ENCODE measurements at regions not wholly inside any gene's neighbourhood (a gene's known extent, or its start where the extent isn't known, plus 50 kb on each side); places are given as distances from the start of the nearest gene placed in this dataset.
A peak's percentile ranks its signal among the peaks of the same experiment; 100 is the strongest.

DNA sequence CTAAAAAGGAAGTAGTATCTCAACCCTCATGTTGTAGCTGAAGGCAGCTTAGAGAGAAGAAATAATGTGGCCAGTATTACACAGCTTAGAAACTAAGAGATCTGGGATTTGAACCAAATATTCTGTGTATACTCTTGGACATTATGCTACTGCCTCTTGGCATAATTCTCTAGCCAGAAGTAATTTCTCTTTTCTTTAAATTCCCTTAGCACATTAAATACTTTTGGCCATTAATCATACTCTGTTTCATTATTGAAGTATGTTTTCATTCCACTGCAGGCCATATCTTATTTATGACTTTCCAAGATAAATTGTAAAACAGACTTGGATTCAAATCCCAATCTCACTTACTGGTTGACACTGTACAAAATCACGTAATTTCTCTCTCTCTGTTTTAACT is 181.3 kb upstream of the SPAG17 start:
- peak; percentile 40 for DNase-seq (ENCODE audit: low read depth)

DNA sequence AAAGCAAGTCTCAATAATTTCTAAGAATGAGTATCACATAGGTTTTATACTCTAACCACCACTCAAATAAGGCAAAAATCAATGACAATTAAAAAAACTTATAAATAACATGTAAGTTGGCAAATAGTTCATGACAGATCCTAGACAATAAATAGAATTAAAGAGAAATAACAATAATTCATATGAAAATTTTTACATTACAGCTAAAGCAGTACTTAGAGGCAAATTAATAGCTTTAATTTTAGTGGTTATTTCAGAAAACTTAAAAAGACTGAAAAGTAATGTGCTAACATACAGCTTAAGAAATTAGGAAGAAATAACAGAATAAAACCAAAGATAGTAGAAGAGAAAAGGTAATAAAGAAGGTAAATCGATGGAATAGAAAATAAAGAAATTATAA is 179.9 kb upstream of the SPAG17 start:
- no peak for DNase-seq (ENCODE audit: low read depth)
- TF ChIP-seq, protein P1, sequence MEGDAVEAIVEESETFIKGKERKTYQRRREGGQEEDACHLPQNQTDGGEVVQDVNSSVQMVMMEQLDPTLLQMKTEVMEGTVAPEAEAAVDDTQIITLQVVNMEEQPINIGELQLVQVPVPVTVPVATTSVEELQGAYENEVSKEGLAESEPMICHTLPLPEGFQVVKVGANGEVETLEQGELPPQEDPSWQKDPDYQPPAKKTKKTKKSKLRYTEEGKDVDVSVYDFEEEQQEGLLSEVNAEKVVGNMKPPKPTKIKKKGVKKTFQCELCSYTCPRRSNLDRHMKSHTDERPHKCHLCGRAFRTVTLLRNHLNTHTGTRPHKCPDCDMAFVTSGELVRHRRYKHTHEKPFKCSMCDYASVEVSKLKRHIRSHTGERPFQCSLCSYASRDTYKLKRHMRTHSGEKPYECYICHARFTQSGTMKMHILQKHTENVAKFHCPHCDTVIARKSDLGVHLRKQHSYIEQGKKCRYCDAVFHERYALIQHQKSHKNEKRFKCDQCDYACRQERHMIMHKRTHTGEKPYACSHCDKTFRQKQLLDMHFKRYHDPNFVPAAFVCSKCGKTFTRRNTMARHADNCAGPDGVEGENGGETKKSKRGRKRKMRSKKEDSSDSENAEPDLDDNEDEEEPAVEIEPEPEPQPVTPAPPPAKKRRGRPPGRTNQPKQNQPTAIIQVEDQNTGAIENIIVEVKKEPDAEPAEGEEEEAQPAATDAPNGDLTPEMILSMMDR (IDR thresholded peaks at IDR 0.05; ENCODE audit: control insufficient read depth, insufficient read depth, low read depth, low read length, missing control alignments) = no peak
- H3K4me3 ChIP-seq (ENCODE audit: control insufficient read depth, low read depth, low read length) = no peak overlapping the region

More for the DNA sequence above, 181.3 kb upstream of the SPAG17 start:
- TF ChIP-seq, protein P1 (IDR thresholded peaks at IDR 0.05; ENCODE audit: control insufficient read depth, insufficient read depth, low read depth, low read length, missing control alignments) = no peak
- H3K4me3 ChIP-seq (ENCODE audit: control insufficient read depth, low read depth, low read length) = no peak overlapping the region

DNA sequence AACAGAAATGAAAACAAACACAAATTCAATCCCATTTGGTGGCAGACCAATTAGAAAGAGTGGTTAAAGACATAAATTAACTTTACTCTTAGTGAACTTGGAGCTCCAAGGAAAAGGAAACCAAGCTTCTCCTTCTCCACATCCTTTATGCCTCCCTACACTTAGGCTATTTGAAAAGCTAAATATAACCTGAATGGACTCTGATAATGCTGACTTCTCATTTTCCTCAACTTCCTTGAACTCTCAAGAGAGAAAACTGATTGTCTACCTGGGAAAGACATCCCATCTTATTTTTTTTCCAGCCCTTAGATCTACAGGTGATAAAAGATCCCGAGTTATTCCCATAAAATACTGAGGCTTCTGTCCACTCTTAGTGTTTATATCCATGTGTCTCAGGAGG is 178.4 kb upstream of the SPAG17 start:
- TF ChIP-seq, protein P1 (IDR thresholded peaks at IDR 0.05; ENCODE audit: control insufficient read depth, insufficient read depth, low read depth, low read length, missing control alignments) = no peak
- no peak for DNase-seq (ENCODE audit: low read depth)
- H3K4me3 ChIP-seq (ENCODE audit: control insufficient read depth, low read depth, low read length) = no peak overlapping the region

DNA sequence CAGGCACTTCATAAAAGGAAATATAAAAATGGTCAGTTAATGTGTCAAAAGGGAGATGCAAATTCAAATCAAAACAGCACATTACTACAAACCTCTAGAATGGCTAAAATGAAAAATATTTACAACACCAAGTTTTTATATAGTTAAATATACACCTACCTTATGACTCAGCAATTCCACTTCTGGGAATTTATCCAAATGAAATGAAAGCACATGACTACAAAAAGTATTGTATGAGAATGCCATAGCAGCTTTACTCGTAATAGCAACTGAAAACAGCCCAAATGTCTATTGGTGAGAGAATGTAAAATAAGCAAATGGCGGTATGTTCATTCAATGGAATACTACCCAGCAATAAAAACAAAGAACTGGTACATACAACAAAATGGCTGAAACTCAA is 175.8 kb upstream of the SPAG17 start:
- peak; percentile 54 for DNase-seq (ENCODE audit: low read depth)
- TF ChIP-seq, protein P1 (IDR thresholded peaks at IDR 0.05; ENCODE audit: control insufficient read depth, insufficient read depth, low read depth, low read length, missing control alignments) = no peak
- no peak overlapping the region for H3K4me3 ChIP-seq (ENCODE audit: control insufficient read depth, low read depth, low read length)

DNA sequence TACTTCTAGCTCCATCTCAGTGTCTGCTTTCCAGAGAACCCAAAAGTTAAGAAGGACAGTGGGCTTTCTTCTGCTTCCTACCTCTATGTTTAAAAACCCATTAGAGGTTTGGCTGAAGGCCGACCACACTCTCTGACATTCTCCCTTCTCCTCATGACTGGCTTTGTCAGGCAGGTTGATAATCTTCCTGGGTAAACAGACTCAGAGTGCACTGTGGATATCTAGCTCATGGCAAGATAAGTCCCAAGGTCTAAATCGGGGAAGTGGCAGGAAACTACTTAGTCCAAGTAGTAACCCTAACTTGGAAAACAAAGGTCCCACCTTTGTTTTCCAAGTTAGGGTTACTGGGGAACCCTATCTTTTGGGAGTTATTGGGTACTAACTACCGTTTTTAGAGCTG is 161.9 kb upstream of the SPAG17 start:
- no peak overlapping the region for H3K4me3 ChIP-seq (ENCODE audit: control insufficient read depth, low read depth, low read length)
- TF ChIP-seq, protein P1 (IDR thresholded peaks at IDR 0.05; ENCODE audit: control insufficient read depth, insufficient read depth, low read depth, low read length, missing control alignments) = no peak
- DNase-seq (ENCODE audit: low read depth) = no peak

DNA sequence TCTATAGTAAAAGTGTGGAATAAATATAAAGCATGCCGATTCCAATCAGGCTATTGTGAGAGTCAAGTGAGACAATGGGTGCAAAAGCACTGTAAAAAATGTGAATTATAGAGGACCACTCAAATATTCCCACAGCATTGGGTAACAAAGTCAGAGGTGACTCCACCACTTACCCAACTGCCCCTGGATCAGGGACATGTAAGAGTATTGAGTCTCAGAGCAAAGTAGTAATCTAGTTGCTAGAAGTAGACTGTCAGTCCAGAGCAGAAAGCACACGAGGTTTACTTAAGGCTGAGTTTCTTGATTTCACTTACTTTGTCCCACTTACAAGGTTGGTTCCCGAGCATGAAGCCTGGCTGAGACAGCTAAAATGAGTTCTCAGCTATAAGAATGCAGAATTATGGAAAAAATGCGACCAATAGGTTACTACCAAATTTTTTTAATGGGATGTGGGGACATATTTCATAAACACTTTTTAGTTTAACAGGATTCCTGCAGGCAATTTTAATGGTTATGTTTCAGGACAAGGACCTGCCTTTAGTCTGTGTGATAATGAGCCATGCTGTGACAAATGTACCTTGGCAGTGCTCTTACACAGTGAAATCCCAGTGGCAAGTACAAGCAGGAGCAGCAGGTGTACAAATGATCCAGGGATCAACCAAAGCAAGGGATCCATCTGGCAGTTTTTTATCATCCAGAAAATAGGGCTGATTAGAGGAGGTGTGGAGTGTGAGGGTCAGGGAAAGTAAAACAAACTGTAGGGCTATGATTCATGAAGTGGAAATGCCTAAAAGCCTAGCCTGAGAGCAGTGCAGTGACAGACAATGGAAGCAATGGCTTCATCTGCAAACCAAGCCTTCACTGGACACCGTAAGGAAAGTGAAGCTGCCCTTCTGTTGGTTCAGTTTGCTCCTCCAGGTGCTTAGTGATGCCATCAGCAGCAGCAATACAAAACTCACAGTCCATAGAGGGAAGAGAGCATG is 156.2 kb upstream of the SPAG17 start:
- no peak for DNase-seq (ENCODE audit: low read depth)

More for the DNA sequence above, 156.2 kb upstream of the SPAG17 start:
- TF ChIP-seq, protein P1 (IDR thresholded peaks at IDR 0.05; ENCODE audit: control insufficient read depth, insufficient read depth, low read depth, low read length, missing control alignments) = no peak
- H3K4me3 ChIP-seq (ENCODE audit: control insufficient read depth, low read depth, low read length) = no peak overlapping the region
